ENCODE measurements at regions not wholly inside any gene's neighbourhood (a gene's known extent, or its start where the extent isn't known, plus 50 kb on each side); places are given as distances from the start of the nearest gene placed in this dataset.

DNA sequence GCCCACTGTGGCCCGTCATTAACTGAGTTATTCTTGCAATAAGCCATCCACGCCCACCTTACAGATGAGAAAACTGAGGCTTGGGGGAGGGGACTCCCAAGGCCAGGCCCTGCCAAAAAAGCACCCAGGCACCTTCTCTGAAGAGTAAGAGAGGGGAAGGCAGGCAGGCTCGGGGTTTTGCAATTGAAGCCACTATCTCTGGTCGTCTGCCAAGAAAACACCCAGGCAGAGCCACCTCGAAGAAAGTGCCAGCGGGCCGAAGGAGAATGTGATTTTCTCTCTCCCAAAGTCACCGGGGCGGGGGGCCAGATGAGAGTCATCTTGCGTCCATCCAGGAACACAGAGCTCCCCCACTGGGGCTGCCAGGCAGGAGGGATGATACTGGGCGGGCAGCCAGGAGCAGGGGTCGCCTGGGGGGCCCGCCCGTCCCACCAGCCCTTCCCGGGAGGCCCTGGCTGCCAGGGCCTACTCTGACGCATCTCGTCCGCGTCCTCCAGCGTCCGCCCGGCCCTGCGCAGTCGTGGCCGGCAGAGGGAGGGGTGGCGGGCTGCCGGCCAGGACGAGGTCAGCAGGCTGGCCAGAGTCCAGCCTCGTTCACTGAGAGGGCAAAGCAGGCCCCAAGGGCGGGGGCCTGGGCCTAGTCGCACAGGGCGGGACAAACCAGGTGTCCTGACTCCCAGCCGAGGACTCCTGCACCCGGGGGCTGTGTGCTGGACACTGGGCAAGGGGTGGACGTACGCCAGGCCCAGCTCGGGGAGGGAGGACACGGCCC is 74.3 kb downstream of the RFLNA start:
- H3K27ac ChIP-seq (ENCODE audit: low read depth, low read length, poor library complexity, severe bottlenecking): no peak overlapping the region
- POLR2A ChIA-PET: no interaction called here
- peaks cover 4% of the 10 kb centered on the region; the same call in 1 of the 2 replicates for H3K36me3 ChIP-seq (ENCODE audit: insufficient read depth, low read length)
- CTCF ChIA-PET (ENCODE audit: unreplicated experiment): no interaction called here
- no peaks in the 10 kb centered on the region for H4K20me1 ChIP-seq (ENCODE audit: insufficient read depth, low read length)
- H2AFZ ChIP-seq (ENCODE audit: low read length): no peak overlapping the region
- H3K9me3 ChIP-seq (ENCODE audit: low read length): no peaks in the 10 kb centered on the region
- no peaks in the 10 kb centered on the region for H3K79me2 ChIP-seq (ENCODE audit: insufficient read depth, low read depth, low read length)
- H3K4me2 ChIP-seq (ENCODE audit: low read length): no peak overlapping the region
- H3K4me1 ChIP-seq (ENCODE audit: insufficient read depth, low read length, poor library complexity, severe bottlenecking): no peaks in the 10 kb centered on the region
- no peak overlapping the region for H3K4me3 ChIP-seq (ENCODE audit: low read depth, low read length, poor library complexity, severe bottlenecking)
- no peaks in the 10 kb centered on the region for H3K9me2 ChIP-seq (ENCODE audit: insufficient read depth, low read length)
- TF ChIP-seq EZH2phosphoT487 (IDR thresholded peaks at IDR 0.05; ENCODE audit: borderline replicate concordance, low read depth, low read length): no peak
- TF ChIP-seq, protein P1, sequence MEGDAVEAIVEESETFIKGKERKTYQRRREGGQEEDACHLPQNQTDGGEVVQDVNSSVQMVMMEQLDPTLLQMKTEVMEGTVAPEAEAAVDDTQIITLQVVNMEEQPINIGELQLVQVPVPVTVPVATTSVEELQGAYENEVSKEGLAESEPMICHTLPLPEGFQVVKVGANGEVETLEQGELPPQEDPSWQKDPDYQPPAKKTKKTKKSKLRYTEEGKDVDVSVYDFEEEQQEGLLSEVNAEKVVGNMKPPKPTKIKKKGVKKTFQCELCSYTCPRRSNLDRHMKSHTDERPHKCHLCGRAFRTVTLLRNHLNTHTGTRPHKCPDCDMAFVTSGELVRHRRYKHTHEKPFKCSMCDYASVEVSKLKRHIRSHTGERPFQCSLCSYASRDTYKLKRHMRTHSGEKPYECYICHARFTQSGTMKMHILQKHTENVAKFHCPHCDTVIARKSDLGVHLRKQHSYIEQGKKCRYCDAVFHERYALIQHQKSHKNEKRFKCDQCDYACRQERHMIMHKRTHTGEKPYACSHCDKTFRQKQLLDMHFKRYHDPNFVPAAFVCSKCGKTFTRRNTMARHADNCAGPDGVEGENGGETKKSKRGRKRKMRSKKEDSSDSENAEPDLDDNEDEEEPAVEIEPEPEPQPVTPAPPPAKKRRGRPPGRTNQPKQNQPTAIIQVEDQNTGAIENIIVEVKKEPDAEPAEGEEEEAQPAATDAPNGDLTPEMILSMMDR (conservative IDR thresholded peaks at IDR 0.05; ENCODE audit: low read length): no peak
- no peak for DNase-seq (ENCODE audit: low spot score)
- BruUV-seq (replicated peaks): no TSS peak
- intact Hi-C loops (cut with micrococcal nuclease; ENCODE audit: unreplicated experiment): no loop called here

DNA sequence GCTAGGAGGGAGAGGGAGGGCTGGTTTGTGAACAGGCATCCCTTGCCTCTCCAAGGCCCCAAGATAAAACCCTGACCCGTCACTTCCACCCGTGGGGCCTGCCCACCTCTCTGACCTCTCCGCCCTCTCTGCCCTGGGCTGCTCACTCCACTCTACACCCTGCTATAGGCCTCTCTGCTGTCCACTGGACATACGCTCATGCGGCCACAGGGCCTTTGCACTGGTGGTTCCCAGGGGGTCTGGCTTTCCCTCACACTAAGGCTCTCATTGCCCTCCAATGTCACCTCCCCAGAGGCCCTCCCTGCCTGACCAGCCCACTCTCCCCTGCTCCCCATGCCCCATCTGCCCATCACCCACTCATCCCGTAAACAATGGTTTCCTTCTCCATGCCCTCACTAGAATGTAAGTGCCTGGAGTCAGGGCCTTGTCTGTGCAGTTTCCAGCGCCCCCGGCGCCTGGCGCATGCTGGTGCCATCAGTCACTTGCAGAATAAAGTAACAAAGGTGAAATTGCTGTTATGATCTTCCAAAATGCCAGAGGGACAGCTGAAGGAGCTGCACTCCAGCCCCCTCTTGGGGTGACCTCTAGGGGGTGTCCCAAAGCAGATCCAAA is 73.6 kb downstream of the RFLNA start:
- Histone ChIP-seq H3K79me2 (ENCODE audit: insufficient read depth, low read depth, low read length) (no peaks in the 10 kb centered on the region), H4K20me1 (ENCODE audit: insufficient read depth, low read length) (no peaks in the 10 kb centered on the region), H3K27ac (ENCODE audit: low read depth, low read length, poor library complexity, severe bottlenecking) (no peak overlapping the region), H3K4me2 (ENCODE audit: low read length) (no peak overlapping the region), H3K9me3 (ENCODE audit: low read length) (no peaks in the 10 kb centered on the region), H3K36me3 (ENCODE audit: insufficient read depth, low read length) (peaks cover 4% of the 10 kb centered on the region; the same call in 1 of the 2 replicates), H3K9me2 (ENCODE audit: insufficient read depth, low read length) (no peaks in the 10 kb centered on the region), H3K4me1 (ENCODE audit: insufficient read depth, low read length, poor library complexity, severe bottlenecking) (no peaks in the 10 kb centered on the region), H3K4me3 (ENCODE audit: low read depth, low read length, poor library complexity, severe bottlenecking) (no peak overlapping the region), H2AFZ (ENCODE audit: low read length) (no peak overlapping the region)
- POLR2A ChIA-PET: no interaction called here
- DNase-seq (ENCODE audit: low spot score): no peak
- intact Hi-C loops (cut with micrococcal nuclease; ENCODE audit: unreplicated experiment): no loop called here
- TF ChIP-seq, protein P1 (conservative IDR thresholded peaks at IDR 0.05; ENCODE audit: low read length): no peak
- no peak for TF ChIP-seq EZH2phosphoT487 (IDR thresholded peaks at IDR 0.05; ENCODE audit: borderline replicate concordance, low read depth, low read length)
- no TSS peak for BruUV-seq (replicated peaks)
- CTCF ChIA-PET (ENCODE audit: unreplicated experiment): no interaction called here

All from OCI-LY7 (cell line).